Parathyroid adenoma (tissue), 2 donors: ENCODE measurements at regions not wholly inside any gene's neighbourhood (a gene's known extent, or its start where the extent isn't known, plus 50 kb on each side); places are given as distances from the start of the nearest gene placed in this dataset.

Source experiments
- H2AFZ ChIP-seq: fragments of 300-600 bp; sonication (generic); one replicate; pipeline ENCODE4 v1.7.0; 2017; ENCODE audit warnings: antibody characterized with exemption, mild to moderate bottlenecking
- H3K27ac ChIP-seq: fragments of 300-600 bp; sonication (generic); one replicate; pipeline ENCODE4 v1.7.0; 2017
- H3K27me3 ChIP-seq: fragments of 300-600 bp; sonication (generic); one replicate; pipeline ENCODE4 v1.7.0; 2017; ENCODE audit warnings: low read length; ENCODE audit not compliant: control insufficient read depth, insufficient read depth
- H3K36me3 ChIP-seq: fragments of 300-600 bp; sonication (generic); one replicate; pipeline ENCODE4 v1.7.0; 2017; ENCODE audit warnings: low read length; ENCODE audit not compliant: control insufficient read depth, insufficient read depth
- H3K4me1 ChIP-seq: fragments of 300-600 bp; sonication (generic); one replicate; pipeline ENCODE4 v1.7.0; 2017; ENCODE audit warnings: control low read depth
- H3K4me2 ChIP-seq: fragments of 300-600 bp; sonication (generic); one replicate; pipeline ENCODE4 v1.7.0; 2017; ENCODE audit warnings: low read length
- H3K4me3 ChIP-seq: fragments of 300-600 bp; sonication (generic); one replicate; pipeline ENCODE4 v1.7.0; 2017; ENCODE audit warnings: low read depth, low read length
- H3K79me2 ChIP-seq: fragments of 300-600 bp; sonication (generic); one replicate; pipeline ENCODE4 v1.7.0; 2017; ENCODE audit warnings: control low read depth
- H3K9ac ChIP-seq: fragments of 300-600 bp; sonication (generic); one replicate; pipeline ENCODE4 v1.7.0; 2017; ENCODE audit warnings: mild to moderate bottlenecking
- H3K9me3 ChIP-seq: fragments of 300-600 bp; sonication (generic); one replicate; pipeline ENCODE4 v1.7.0; 2017; ENCODE audit warnings: low read length; ENCODE audit not compliant: control insufficient read depth
- CTCF ChIP-seq: fragments of 300-600 bp; sonication (generic); IDR thresholded peaks from one replicate; pipeline ENCODE4 v1.7.0; 2017; ENCODE audit warnings: antibody characterized with exemption, mild to moderate bottlenecking
- donor health status: primary hyperparathyroidism.

- H3K9ac ChIP-seq, result no peak overlapping the region
- no peaks in the 10 kb centered on the region for H3K79me2 ChIP-seq
- H3K9me3 ChIP-seq, result no peaks in the 10 kb centered on the region
- no peak overlapping the region for H2AFZ ChIP-seq
- H3K4me3 ChIP-seq, result no peak overlapping the region
- no peaks in the 10 kb centered on the region for H3K27me3 ChIP-seq
- no peaks in the 10 kb centered on the region for H3K36me3 ChIP-seq
- TF ChIP-seq CTCF, result no peak
- H3K27ac ChIP-seq, result no peak overlapping the region
- no peaks in the 10 kb centered on the region for H3K4me1 ChIP-seq
- H3K4me2 ChIP-seq, result no peak overlapping the region
Measured at GRCh38 chr10:93250010-93250409, 176.3 kb downstream of the CYP26A1 start.

GRCh38 chr10:93254180-93254853, 180.6 kb downstream of the CYP26A1 start:
- H3K36me3 ChIP-seq, result no peaks in the 10 kb centered on the region
- H3K9me3 ChIP-seq, result no peaks in the 10 kb centered on the region
- no peak overlapping the region for H3K27ac ChIP-seq
- H3K4me2 ChIP-seq, result no peak overlapping the region
- no peaks in the 10 kb centered on the region for H3K79me2 ChIP-seq
- no peak overlapping the region for H3K9ac ChIP-seq
- H3K4me3 ChIP-seq, result no peak overlapping the region
- no peaks in the 10 kb centered on the region for H3K27me3 ChIP-seq
- TF ChIP-seq CTCF, result no peak
- no peak overlapping the region for H2AFZ ChIP-seq
- H3K4me1 ChIP-seq, result no peaks in the 10 kb centered on the region

GRCh38 chr10:93255546-93255945, 181.9 kb downstream of the CYP26A1 start:
- no peaks in the 10 kb centered on the region for H3K27me3 ChIP-seq
- TF ChIP-seq CTCF, result no peak
- no peak overlapping the region for H3K27ac ChIP-seq
- H3K4me3 ChIP-seq, result no peak overlapping the region
- no peak overlapping the region for H3K9ac ChIP-seq
- H2AFZ ChIP-seq, result no peak overlapping the region
- H3K9me3 ChIP-seq, result no peaks in the 10 kb centered on the region
- no peaks in the 10 kb centered on the region for H3K79me2 ChIP-seq
- H3K4me1 ChIP-seq, result no peaks in the 10 kb centered on the region
- no peaks in the 10 kb centered on the region for H3K36me3 ChIP-seq
- no peak overlapping the region for H3K4me2 ChIP-seq
